ENCODE measurements at regions not wholly inside any gene's neighbourhood (a gene's known extent, or its start where the extent isn't known, plus 50 kb on each side); places are given as distances from the start of the nearest gene placed in this dataset.

DNA sequence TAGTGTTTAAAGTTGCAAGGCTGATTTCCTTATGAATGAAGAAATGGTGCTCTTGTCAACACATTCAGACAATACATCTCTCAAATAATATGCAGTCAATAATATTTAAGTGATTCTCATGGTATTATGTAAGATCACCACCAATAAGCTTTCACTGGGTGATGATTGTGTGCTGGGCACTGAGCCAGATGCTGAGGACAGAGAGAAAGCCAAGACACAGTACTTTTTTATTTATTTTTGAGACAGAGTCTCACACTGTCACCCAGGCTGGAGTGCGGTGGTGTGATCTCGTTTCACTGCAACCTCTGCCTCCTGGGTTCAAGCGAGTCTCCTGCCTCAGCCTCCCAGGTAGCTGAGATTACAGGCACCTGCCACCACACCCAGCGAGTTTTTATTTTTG lies 130.6 kb upstream of the LSM8 start:
- no peak overlapping the region for H3K4me2 ChIP-seq (ENCODE audit: low read length)
- no peaks in the 10 kb centered on the region for H3F3A ChIP-seq (ENCODE audit: control insufficient read depth, insufficient read depth)
- H3K27me3 ChIP-seq (ENCODE audit: control insufficient read depth, low read length), result no peaks in the 10 kb centered on the region

GRCh38 chr7:118054529-118054928 lies 129.4 kb upstream of the LSM8 start:
- Histone ChIP-seq H3K9me3 (ENCODE audit: control insufficient read depth, insufficient read depth, low read length) (no peaks in the 10 kb centered on the region), H3K4me1 (ENCODE audit: control insufficient read depth, low read length) (no peaks in the 10 kb centered on the region), H3F3A (ENCODE audit: control insufficient read depth, insufficient read depth) (no peaks in the 10 kb centered on the region), H4K20me1 (ENCODE audit: control insufficient read depth, insufficient read depth, low read depth, low read length) (no peaks in the 10 kb centered on the region), H3K9me2 (replicated peaks; ENCODE audit: control insufficient read depth, low read length) (no peaks in the 10 kb centered on the region), H3K27ac (ENCODE audit: low read depth, low read length) (no peak overlapping the region), H3K79me2 (ENCODE audit: control insufficient read depth, low read length) (no peaks in the 10 kb centered on the region), H3K36me3 (ENCODE audit: control insufficient read depth, low read length) (no peaks in the 10 kb centered on the region), H3K4me2 (ENCODE audit: low read length) (no peak overlapping the region), H3K4me3 (ENCODE audit: low read length) (no peak overlapping the region), H3K27me3 (ENCODE audit: control insufficient read depth, low read length) (no peaks in the 10 kb centered on the region)
- no peak for TF ChIP-seq EZH2phosphoT487 (IDR thresholded peaks at IDR 0.05; ENCODE audit: borderline replicate concordance, low read length)
- TF ChIP-seq, protein P1, sequence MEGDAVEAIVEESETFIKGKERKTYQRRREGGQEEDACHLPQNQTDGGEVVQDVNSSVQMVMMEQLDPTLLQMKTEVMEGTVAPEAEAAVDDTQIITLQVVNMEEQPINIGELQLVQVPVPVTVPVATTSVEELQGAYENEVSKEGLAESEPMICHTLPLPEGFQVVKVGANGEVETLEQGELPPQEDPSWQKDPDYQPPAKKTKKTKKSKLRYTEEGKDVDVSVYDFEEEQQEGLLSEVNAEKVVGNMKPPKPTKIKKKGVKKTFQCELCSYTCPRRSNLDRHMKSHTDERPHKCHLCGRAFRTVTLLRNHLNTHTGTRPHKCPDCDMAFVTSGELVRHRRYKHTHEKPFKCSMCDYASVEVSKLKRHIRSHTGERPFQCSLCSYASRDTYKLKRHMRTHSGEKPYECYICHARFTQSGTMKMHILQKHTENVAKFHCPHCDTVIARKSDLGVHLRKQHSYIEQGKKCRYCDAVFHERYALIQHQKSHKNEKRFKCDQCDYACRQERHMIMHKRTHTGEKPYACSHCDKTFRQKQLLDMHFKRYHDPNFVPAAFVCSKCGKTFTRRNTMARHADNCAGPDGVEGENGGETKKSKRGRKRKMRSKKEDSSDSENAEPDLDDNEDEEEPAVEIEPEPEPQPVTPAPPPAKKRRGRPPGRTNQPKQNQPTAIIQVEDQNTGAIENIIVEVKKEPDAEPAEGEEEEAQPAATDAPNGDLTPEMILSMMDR (IDR thresholded peaks at IDR 0.05; ENCODE audit: low read depth, low read length, poor library complexity, severe bottlenecking), result no peak

More for the DNA sequence above, 130.6 kb upstream of the LSM8 start:
- Histone ChIP-seq H3K4me1 (ENCODE audit: control insufficient read depth, low read length) (no peaks in the 10 kb centered on the region), H3K4me3 (ENCODE audit: low read length) (no peak overlapping the region), H3K79me2 (ENCODE audit: control insufficient read depth, low read length) (no peaks in the 10 kb centered on the region), H3K9me2 (replicated peaks; ENCODE audit: control insufficient read depth, low read length) (no peaks in the 10 kb centered on the region), H3K27ac (ENCODE audit: low read depth, low read length) (no peak overlapping the region), H3K9me3 (ENCODE audit: control insufficient read depth, insufficient read depth, low read length) (no peaks in the 10 kb centered on the region), H4K20me1 (ENCODE audit: control insufficient read depth, insufficient read depth, low read depth, low read length) (no peaks in the 10 kb centered on the region), H3K36me3 (ENCODE audit: control insufficient read depth, low read length) (no peaks in the 10 kb centered on the region)
- no peak for TF ChIP-seq EZH2phosphoT487 (IDR thresholded peaks at IDR 0.05; ENCODE audit: borderline replicate concordance, low read length)
- TF ChIP-seq, protein P1 (IDR thresholded peaks at IDR 0.05; ENCODE audit: low read depth, low read length, poor library complexity, severe bottlenecking), result no peak

DNA sequence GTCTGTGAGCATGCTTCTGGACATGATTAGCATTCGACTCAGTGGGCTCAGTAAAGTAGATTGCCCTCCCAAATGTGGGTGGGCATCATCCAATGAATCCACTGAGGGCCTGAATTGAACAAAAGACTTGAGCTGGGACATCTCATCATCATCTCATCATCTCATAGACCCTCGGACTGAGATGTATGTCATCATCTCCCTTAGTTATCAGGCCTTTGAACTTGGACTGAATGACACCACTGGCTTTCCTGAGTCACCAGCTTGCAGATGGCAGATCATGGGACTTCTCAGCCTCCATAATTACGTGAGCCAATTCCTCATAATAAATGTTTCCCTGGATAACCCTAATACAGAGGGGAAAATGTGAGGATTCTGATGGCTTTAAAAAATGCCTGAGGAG lies 128.3 kb upstream of the LSM8 start:
- H3K9me3 ChIP-seq (ENCODE audit: control insufficient read depth, insufficient read depth, low read length), result no peaks in the 10 kb centered on the region
- H3K36me3 ChIP-seq (ENCODE audit: control insufficient read depth, low read length), result no peaks in the 10 kb centered on the region
- H3K9me2 ChIP-seq (replicated peaks; ENCODE audit: control insufficient read depth, low read length), result no peaks in the 10 kb centered on the region
- no peak overlapping the region for H3K4me3 ChIP-seq (ENCODE audit: low read length)
- no peaks in the 10 kb centered on the region for H4K20me1 ChIP-seq (ENCODE audit: control insufficient read depth, insufficient read depth, low read depth, low read length)
- H3K4me2 ChIP-seq (ENCODE audit: low read length), result no peak overlapping the region
- no peaks in the 10 kb centered on the region for H3K27me3 ChIP-seq (ENCODE audit: control insufficient read depth, low read length)
- H3F3A ChIP-seq (ENCODE audit: control insufficient read depth, insufficient read depth), result no peaks in the 10 kb centered on the region
- no peak overlapping the region for H3K27ac ChIP-seq (ENCODE audit: low read depth, low read length)
- no peaks in the 10 kb centered on the region for H3K4me1 ChIP-seq (ENCODE audit: control insufficient read depth, low read length)
- no peak for TF ChIP-seq EZH2phosphoT487 (IDR thresholded peaks at IDR 0.05; ENCODE audit: borderline replicate concordance, low read length)
- TF ChIP-seq, protein P1 (IDR thresholded peaks at IDR 0.05; ENCODE audit: low read depth, low read length, poor library complexity, severe bottlenecking), result no peak
- no peaks in the 10 kb centered on the region for H3K79me2 ChIP-seq (ENCODE audit: control insufficient read depth, low read length)

- Histone ChIP-seq H3K79me2 (ENCODE audit: control insufficient read depth, low read length) (no peaks in the 10 kb centered on the region), H3K27ac (ENCODE audit: low read depth, low read length) (no peak overlapping the region), H3K4me3 (ENCODE audit: low read length) (no peak overlapping the region), H3K27me3 (ENCODE audit: control insufficient read depth, low read length) (no peaks in the 10 kb centered on the region), H3K9me2 (replicated peaks; ENCODE audit: control insufficient read depth, low read length) (no peaks in the 10 kb centered on the region), H3K4me1 (ENCODE audit: control insufficient read depth, low read length) (no peaks in the 10 kb centered on the region), H4K20me1 (ENCODE audit: control insufficient read depth, insufficient read depth, low read depth, low read length) (no peaks in the 10 kb centered on the region), H3K9me3 (ENCODE audit: control insufficient read depth, insufficient read depth, low read length) (no peaks in the 10 kb centered on the region), H3K36me3 (ENCODE audit: control insufficient read depth, low read length) (no peaks in the 10 kb centered on the region), H3F3A (ENCODE audit: control insufficient read depth, insufficient read depth) (no peaks in the 10 kb centered on the region), H3K4me2 (ENCODE audit: low read length) (no peak overlapping the region)
- TF ChIP-seq EZH2phosphoT487 (IDR thresholded peaks at IDR 0.05; ENCODE audit: borderline replicate concordance, low read length), result no peak
- TF ChIP-seq, protein P1 (IDR thresholded peaks at IDR 0.05; ENCODE audit: low read depth, low read length, poor library complexity, severe bottlenecking), result no peak
Observed at GRCh38 chr7:118057404-118057803, 126.6 kb upstream of the LSM8 start.
